K562 (cell line): ENCODE measurements at regions not wholly inside any gene's neighbourhood (a gene's known extent, or its start where the extent isn't known, plus 50 kb on each side); places are given as distances from the start of the nearest gene placed in this dataset.

Experiments
- ATAC-seq: fragments of 200-7000 bp; cut with Tn5 transposase; 3 replicates; pipeline ENCODE4 v1.9.1; 2020; ENCODE audit warnings: moderate library complexity
- BruUV-seq: library from RNA; stranded (reverse); fragments of 400-500 nt; replicated peaks from 2 replicates; lab custom pipeline; 2021; lab: Mats Ljungman, UMichigan
- CTCF ChIA-PET: fragments of 300-600 bp; formaldehyde crosslinking; extraction: SDS; loops from one replicate; lab custom pipeline; 2021; ENCODE audit warnings: low intra/inter-chr PET ratio; lab: Yijun Ruan, JAX
- POLR2A ChIA-PET: fragments of 300-600, 350-650 bp; sonication (Branson Sonifier 250); formaldehyde crosslinking; extraction: SDS; loops from one replicate; lab custom pipeline; 2021; ENCODE audit warnings: antibody characterized with exemption, inconsistent platforms; lab: Yijun Ruan, JAX
- DNase-seq, 4 experiments: peaks; one replicate each; pipeline versions ENCODE4 v3.0.0 to v3.0.0-alpha.2; 2011 to 2018; ENCODE audit warnings: low spot score in 3 of 4, mixed read lengths in 3 of 4; ENCODE audit errors: extremely low read depth in 1 of 4
- FAIRE-seq: peaks from 2 replicates; lab custom pipeline; 2011; peaks lifted over from hg19 to GRCh38; lab: Jason Lieb, UNC
- H2AFZ ChIP-seq: 2 replicates; pipeline ENCODE4 v1.6.0; 2011; ENCODE audit warnings: low read depth, low read length, control low read depth, inconsistent platforms
- H3K27ac ChIP-seq: fragments of 200-600 bp; 3 replicates; pipeline ENCODE4 v1.8.0; 2011; ENCODE audit warnings: low read depth, mild to moderate bottlenecking, control low read depth, inconsistent platforms, low read length, moderate library complexity, mixed read lengths; ENCODE audit errors: extremely low read depth
- H3K27me3 ChIP-seq, 2 experiments: fragments of 300-600 bp in 1 of 2; 2 replicates in 1 of 2; 3 replicates in 1 of 2; pipeline versions ENCODE4 v1.6.0 to v1.8.0; 2011; ENCODE audit warnings: inconsistent platforms in 2 of 2, low read length in 2 of 2, mild to moderate bottlenecking in 1 of 2, mixed read lengths in 1 of 2, moderate library complexity in 1 of 2; ENCODE audit not compliant: control insufficient read depth in 2 of 2, insufficient read depth in 2 of 2
- H3K36me3 ChIP-seq: fragments of 300-600 bp; 3 replicates; pipeline ENCODE4 v1.8.0; 2011; ENCODE audit warnings: mild to moderate bottlenecking, low read length, inconsistent platforms; ENCODE audit not compliant: control insufficient read depth, insufficient read depth
- H3K4me1 ChIP-seq, 2 experiments: fragments of 200-600 bp in 1 of 2; replicated peaks in 1 of 2; 2 replicates in 1 of 2; 3 replicates in 1 of 2; pipeline versions ENCODE4 v1.5.1 to v1.8.0; 2011; ENCODE audit warnings: inconsistent platforms in 2 of 2, low read length in 2 of 2, mild to moderate bottlenecking in 1 of 2, mixed read lengths in 1 of 2, moderate library complexity in 1 of 2; ENCODE audit not compliant: control insufficient read depth in 2 of 2, insufficient read depth in 2 of 2
- H3K4me2 ChIP-seq: 2 replicates; pipeline ENCODE4 v1.6.1; 2011; ENCODE audit warnings: low read length, control low read depth, inconsistent platforms, mixed read lengths; ENCODE audit not compliant: insufficient read depth
- H3K4me3 ChIP-seq: fragments of 200-600 bp; sonication (generic), shearing (Covaris generic); 2 replicates; pipeline ENCODE4 v1.5.1; 2016; ENCODE audit warnings: control low read depth, inconsistent platforms
- H3K79me2 ChIP-seq: fragments of 200-600 bp; 3 replicates; pipeline ENCODE4 v1.8.0; 2011; ENCODE audit warnings: low read length, inconsistent platforms; ENCODE audit not compliant: control insufficient read depth, insufficient read depth
- H3K9ac ChIP-seq, 2 experiments: 2 replicates each; pipeline versions ENCODE4 v1.6.0 to v1.6.1; 2011; ENCODE audit warnings: low read depth in 2 of 2, low read length in 2 of 2, control low read depth in 1 of 2, inconsistent platforms in 1 of 2, mild to moderate bottlenecking in 1 of 2, mixed read lengths in 1 of 2; ENCODE audit not compliant: insufficient read depth in 1 of 2
- H3K9me1 ChIP-seq: one replicate; pipeline ENCODE4 v1.6.0; 2011; ENCODE audit warnings: inconsistent platforms, mild to moderate bottlenecking, low read length, moderate library complexity; ENCODE audit not compliant: control insufficient read depth, insufficient read depth
- H3K9me3 ChIP-seq: replicated peaks from 2 replicates; pipeline ENCODE4 v1.5.1; 2011; ENCODE audit warnings: low read depth, low read length, inconsistent platforms; ENCODE audit not compliant: control insufficient read depth, insufficient read depth
- H4K20me1 ChIP-seq: replicated peaks from 2 replicates; pipeline ENCODE4 v1.6.1; 2011; ENCODE audit warnings: low read length, inconsistent platforms, mixed read lengths; ENCODE audit not compliant: control insufficient read depth, insufficient read depth
- ARID1B ChIP-seq: fragments of 450-650 bp; IDR thresholded peaks from 2 replicates; pipeline ENCODE4 v1.6.1; 2016; ENCODE audit warnings: antibody characterized with exemption, mild to moderate bottlenecking, inconsistent platforms
- CHAMP1 ChIP-seq: fragments of 450-650 bp; IDR thresholded peaks from 2 replicates; pipeline ENCODE4 v1.6.1; 2016; ENCODE audit warnings: mild to moderate bottlenecking
- FOXJ3 ChIP-seq: sonication (generic); formaldehyde crosslinking; IDR thresholded peaks from 2 replicates; pipeline ENCODE4 v1.4.0; 2020; ENCODE audit warnings: mild to moderate bottlenecking, missing genetic modification reagents
- KDM1A ChIP-seq, 2 experiments: fragments of 450-650 bp; IDR thresholded peaks; 2 replicates each; pipeline ENCODE4 v1.6.1; 2016; ENCODE audit warnings: mild to moderate bottlenecking in 2 of 2
- NFXL1 ChIP-seq: fragments of 450-650 bp; formaldehyde crosslinking; IDR thresholded peaks from 2 replicates; pipeline ENCODE4 v1.4.0; 2021; ENCODE audit warnings: mild to moderate bottlenecking
- PTTG1 ChIP-seq: fragments of 450-650 bp; IDR thresholded peaks from 2 replicates; pipeline ENCODE4 v1.6.1; 2016; ENCODE audit warnings: low read depth, mild to moderate bottlenecking, missing genetic modification characterization, missing compliant biosample characterization
- RNF2 ChIP-seq: sonication (generic); IDR thresholded peaks from 2 replicates; pipeline ENCODE4 v1.6.1; 2016
- ZSCAN29 ChIP-seq: fragments of 450-650 bp; IDR thresholded peaks from 2 replicates; pipeline ENCODE4 v1.6.1; 2017
- WGBS: fragments of 100-300 bp; shearing (Covaris generic); methylation state at CpG from one replicate; pipeline ENCODE4 v1.1.6; 2016; ENCODE audit warnings: low coverage, mixed read lengths; ENCODE audit not compliant: insufficient coverage; ENCODE audit errors: missing lambda C conversion rate; 5-methylcytosine and 5-hydroxymethylcytosine counted together
- in situ Hi-C: fragments of 300-500 bp; cut with MboI; formaldehyde crosslinking; loops from 4 replicates; pipeline ENCODE4 v1.15.0; 2018; ENCODE audit warnings: inconsistent platforms, mixed read lengths
- intact Hi-C: fragments of 100-400 bp; cut with micrococcal nuclease; formaldehyde crosslinking; loops from 2 replicates; pipeline ENCODE4 v1.14.2; 2022

- FAIRE-seq (no peak), DNase-seq (no peak), ATAC-seq (no peak)
- no peak overlapping the region for H3K4me2 ChIP-seq
- no peak overlapping the region for H2AFZ ChIP-seq
- TF ChIP-seq NFXL1 (CRISPR knock-in tag): no peak
- no peak for TF ChIP-seq KDM1A (IDR thresholded peaks at IDR 0.05)
- TF ChIP-seq RNF2: no peak
- no peak for TF ChIP-seq PTTG1
- no peak for TF ChIP-seq FOXJ3 (CRISPR knock-in tag)
- no peak for TF ChIP-seq ZSCAN29
- TF ChIP-seq CHAMP1: no peak
- TF ChIP-seq ARID1B: no peak
- ChIA-PET CTCF (no interaction called here), POLR2A (no interaction called here)
- WGBS: 0% methylated on average over 2 of the region's 2 CpGs
- no peaks in the 10 kb centered on the region for H4K20me1 ChIP-seq
- intact Hi-C loops (no loop called here), in situ Hi-C loops (no loop called here)
- H3K27me3 ChIP-seq: no peaks in the 10 kb centered on the region
- no peaks in the 10 kb centered on the region for H3K4me1 ChIP-seq
- H3K27ac ChIP-seq: no peak overlapping the region
- H3K9ac ChIP-seq: no peak overlapping the region
- no peaks in the 10 kb centered on the region for H3K79me2 ChIP-seq
- H3K9me3 ChIP-seq: no peaks in the 10 kb centered on the region
- no peaks in the 10 kb centered on the region for H3K9me1 ChIP-seq
- no peak overlapping the region for H3K4me3 ChIP-seq
- no peaks in the 10 kb centered on the region for H3K36me3 ChIP-seq
- BruUV-seq: no TSS peak
These were observed 221.5 kb downstream of the PTPRC start for GRCh38 chr1:198860371-198860770.
